PFSK-1 (cell line): ENCODE measurements at regions not wholly inside any gene's neighbourhood (a gene's known extent, or its start where the extent isn't known, plus 50 kb on each side); places are given as distances from the start of the nearest gene placed in this dataset.

Source experiments
- FOXP2 ChIP-seq: optimal IDR thresholded peaks from 2 replicates; pipeline ENCODE3; 2011; ENCODE audit warnings: borderline replicate concordance, control low read depth, inconsistent platforms; ENCODE audit not compliant: insufficient read depth; ENCODE audit errors: extremely low read length, extremely low read depth
- POLR2AphosphoS5 ChIP-seq: IDR thresholded peaks from 2 replicates; pipeline ENCODE4 v1.6.1; 2012; ENCODE audit warnings: low read depth, mild to moderate bottlenecking, control low read depth, low read length, moderate library complexity
- SIN3A ChIP-seq: IDR thresholded peaks from 2 replicates; pipeline ENCODE4 v1.6.1; 2012; ENCODE audit warnings: mild to moderate bottlenecking, low read length, moderate library complexity, borderline replicate concordance; ENCODE audit not compliant: insufficient read depth
- TAF1 ChIP-seq: IDR thresholded peaks from 2 replicates; pipeline ENCODE4 v1.6.1; 2012; ENCODE audit warnings: low read length, control low read depth, borderline replicate concordance; ENCODE audit not compliant: insufficient read depth
- TF ChIP-seq, protein P1 (sequence below), 2 experiments: IDR thresholded peaks; 2 replicates each; pipeline versions ENCODE4 v1.6.1 to v1.8.0; 2011 to 2012; ENCODE audit warnings: low read depth in 2 of 2, low read length in 2 of 2, control low read depth in 1 of 2, inconsistent platforms in 1 of 2, mild to moderate bottlenecking in 1 of 2, moderate library complexity in 1 of 2; ENCODE audit not compliant: insufficient read depth in 1 of 2

DNA sequence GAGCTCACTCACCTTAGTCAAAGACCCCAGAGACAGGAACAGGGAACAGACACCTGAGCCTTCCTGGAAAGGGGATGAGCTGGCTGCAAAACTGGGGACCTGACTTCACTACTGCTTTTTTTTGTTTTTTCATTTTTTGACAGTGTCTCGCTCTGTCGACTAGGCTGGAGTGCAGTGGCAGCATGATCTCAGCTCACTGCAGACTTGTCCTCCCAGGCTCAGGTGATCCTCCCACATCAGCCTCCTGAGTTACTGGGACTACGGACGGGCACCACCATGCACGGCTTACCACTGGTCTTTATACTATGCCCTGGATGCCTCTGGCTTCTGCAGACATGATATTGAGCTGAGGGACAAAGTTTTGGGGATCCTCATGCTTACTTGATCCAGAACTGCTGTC lies 184.1 kb downstream of the INSIG2 start:
- TF ChIP-seq, protein P1, sequence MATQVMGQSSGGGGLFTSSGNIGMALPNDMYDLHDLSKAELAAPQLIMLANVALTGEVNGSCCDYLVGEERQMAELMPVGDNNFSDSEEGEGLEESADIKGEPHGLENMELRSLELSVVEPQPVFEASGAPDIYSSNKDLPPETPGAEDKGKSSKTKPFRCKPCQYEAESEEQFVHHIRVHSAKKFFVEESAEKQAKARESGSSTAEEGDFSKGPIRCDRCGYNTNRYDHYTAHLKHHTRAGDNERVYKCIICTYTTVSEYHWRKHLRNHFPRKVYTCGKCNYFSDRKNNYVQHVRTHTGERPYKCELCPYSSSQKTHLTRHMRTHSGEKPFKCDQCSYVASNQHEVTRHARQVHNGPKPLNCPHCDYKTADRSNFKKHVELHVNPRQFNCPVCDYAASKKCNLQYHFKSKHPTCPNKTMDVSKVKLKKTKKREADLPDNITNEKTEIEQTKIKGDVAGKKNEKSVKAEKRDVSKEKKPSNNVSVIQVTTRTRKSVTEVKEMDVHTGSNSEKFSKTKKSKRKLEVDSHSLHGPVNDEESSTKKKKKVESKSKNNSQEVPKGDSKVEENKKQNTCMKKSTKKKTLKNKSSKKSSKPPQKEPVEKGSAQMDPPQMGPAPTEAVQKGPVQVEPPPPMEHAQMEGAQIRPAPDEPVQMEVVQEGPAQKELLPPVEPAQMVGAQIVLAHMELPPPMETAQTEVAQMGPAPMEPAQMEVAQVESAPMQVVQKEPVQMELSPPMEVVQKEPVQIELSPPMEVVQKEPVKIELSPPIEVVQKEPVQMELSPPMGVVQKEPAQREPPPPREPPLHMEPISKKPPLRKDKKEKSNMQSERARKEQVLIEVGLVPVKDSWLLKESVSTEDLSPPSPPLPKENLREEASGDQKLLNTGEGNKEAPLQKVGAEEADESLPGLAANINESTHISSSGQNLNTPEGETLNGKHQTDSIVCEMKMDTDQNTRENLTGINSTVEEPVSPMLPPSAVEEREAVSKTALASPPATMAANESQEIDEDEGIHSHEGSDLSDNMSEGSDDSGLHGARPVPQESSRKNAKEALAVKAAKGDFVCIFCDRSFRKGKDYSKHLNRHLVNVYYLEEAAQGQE (IDR thresholded peaks at IDR 0.05; ENCODE audit: insufficient read depth in 1 of 2, low read depth in 2 of 2, low read length in 2 of 2), result no peak
- TF ChIP-seq SIN3A (no peak), POLR2AphosphoS5 (no peak), TAF1 (no peak), FOXP2 (no peak)
